HEK293 (cell line): ENCODE measurements at regions not wholly inside any gene's neighbourhood (a gene's known extent, or its start where the extent isn't known, plus 50 kb on each side); places are given as distances from the start of the nearest gene placed in this dataset.

ENCODE experiments used
- CTCF ChIA-PET: fragments of 350-600 bp; formaldehyde crosslinking; extraction: SDS; loops from one replicate; lab custom pipeline; 2021; ENCODE audit warnings: antibody characterized with exemption; lab: Yijun Ruan, JAX
- POLR2A ChIA-PET: fragments of 300-600 bp; formaldehyde crosslinking; extraction: SDS; loops from one replicate; lab custom pipeline; 2020; ENCODE audit warnings: antibody characterized with exemption, inconsistent platforms; lab: Yijun Ruan, JAX
- H3K27ac ChIP-seq: fragments of 200-500 bp; sonication (Bioruptor generic); 2 replicates; pipeline ENCODE4 v1.5.1; 2014; ENCODE audit warnings: low read depth, low read length, control low read depth, inconsistent platforms; ENCODE audit errors: extremely low read depth
- H3K36me3 ChIP-seq, 2 experiments: fragments of 200-500 bp in 1 of 2; sonication (Bioruptor generic) in 1 of 2; 1 replicate in 1 of 2; 2 replicates in 1 of 2; pipeline ENCODE4 v1.5.1; 2014 to 2017; ENCODE audit warnings: inconsistent platforms in 2 of 2, low read length in 2 of 2; ENCODE audit not compliant: control insufficient read depth in 2 of 2, insufficient read depth in 1 of 2
- H3K4me1 ChIP-seq: fragments of 200-500 bp; sonication (Bioruptor generic); 2 replicates; pipeline ENCODE4 v1.5.1; 2014; ENCODE audit warnings: mild to moderate bottlenecking, low read length, inconsistent platforms; ENCODE audit not compliant: control insufficient read depth, insufficient read depth
- H3K4me3 ChIP-seq: 2 replicates; pipeline ENCODE4 v1.5.1; 2011; ENCODE audit warnings: low read depth, mild to moderate bottlenecking, control low read depth, low read length, moderate library complexity
- H3K9me3 ChIP-seq: fragments of 200-500 bp; sonication (Bioruptor generic); 2 replicates; pipeline ENCODE4 v1.5.1; 2014; ENCODE audit warnings: low read depth, low read length, inconsistent platforms; ENCODE audit not compliant: control insufficient read depth, insufficient read depth
- IKZF3 ChIP-seq: fragments of 450-650 bp; IDR thresholded peaks from 2 replicates; pipeline ENCODE4 v1.5.0; 2018; ENCODE audit warnings: missing biosample characterization, mild to moderate bottlenecking, missing genetic modification characterization, moderate library complexity
- OSR2 ChIP-seq: fragments of 450-650 bp; formaldehyde crosslinking; IDR thresholded peaks from 2 replicates; pipeline ENCODE4 v1.5.1; 2016; ENCODE audit warnings: missing biosample characterization, missing genetic modification characterization
- SCRT2 ChIP-seq: fragments of 450-650 bp; formaldehyde crosslinking; IDR thresholded peaks from 2 replicates; pipeline ENCODE4 v1.5.1; 2016; ENCODE audit warnings: missing biosample characterization, missing genetic modification characterization
- SP2 ChIP-seq: fragments of 450-650 bp; formaldehyde crosslinking; IDR thresholded peaks from 2 replicates; pipeline ENCODE4 v1.5.1; 2016; ENCODE audit warnings: missing biosample characterization, missing genetic modification characterization
- ZNF114 ChIP-seq: fragments of 450-650 bp; formaldehyde crosslinking; IDR thresholded peaks from 2 replicates; pipeline ENCODE4 v1.5.0; 2017; ENCODE audit warnings: missing biosample characterization, missing genetic modification characterization
- ZNF449 ChIP-seq: fragments of 450-650 bp; formaldehyde crosslinking; IDR thresholded peaks from 2 replicates; pipeline ENCODE4 v1.5.1; 2017; ENCODE audit warnings: missing biosample characterization, mild to moderate bottlenecking, missing genetic modification characterization, moderate library complexity
- ZNF529 ChIP-seq: fragments of 450-650 bp; formaldehyde crosslinking; IDR thresholded peaks from 2 replicates; pipeline ENCODE4 v1.5.1; 2017; ENCODE audit warnings: missing genetic modification characterization, missing biosample characterization; ENCODE audit not compliant: insufficient replicate concordance
- ZNF544 ChIP-seq: fragments of 450-650 bp; formaldehyde crosslinking; IDR thresholded peaks from 2 replicates; pipeline ENCODE4 v1.5.0; 2017; ENCODE audit warnings: missing biosample characterization, missing genetic modification characterization
- ZNF548 ChIP-seq: fragments of 450-650 bp; formaldehyde crosslinking; IDR thresholded peaks from 2 replicates; pipeline ENCODE4 v1.5.1; 2016; ENCODE audit warnings: missing biosample characterization, missing genetic modification characterization
- ZNF623 ChIP-seq: fragments of 450-650 bp; formaldehyde crosslinking; IDR thresholded peaks from 2 replicates; pipeline ENCODE4 v1.5.1; 2016; ENCODE audit warnings: missing biosample characterization, missing genetic modification characterization
- ZNF654 ChIP-seq: fragments of 450-650 bp; formaldehyde crosslinking; IDR thresholded peaks from 2 replicates; pipeline ENCODE4 v1.5.1; 2016; ENCODE audit warnings: low read depth, missing biosample characterization, missing genetic modification characterization
- ZNF670 ChIP-seq: fragments of 450-650 bp; formaldehyde crosslinking; IDR thresholded peaks from 2 replicates; pipeline ENCODE4 v1.5.1; 2016; ENCODE audit warnings: missing biosample characterization, missing genetic modification characterization, low read depth
- ZNF768 ChIP-seq: fragments of 450-650 bp; formaldehyde crosslinking; IDR thresholded peaks from 2 replicates; pipeline ENCODE4 v1.5.1; 2018; ENCODE audit warnings: missing biosample characterization, mild to moderate bottlenecking, missing genetic modification characterization
- ZSCAN18 ChIP-seq: fragments of 450-650 bp; formaldehyde crosslinking; IDR thresholded peaks from 2 replicates; pipeline ENCODE4 v1.5.1; 2016; ENCODE audit warnings: missing biosample characterization, missing genetic modification characterization
- TF ChIP-seq, protein P1 (sequence below): fragments of 450-650 bp; formaldehyde crosslinking; IDR thresholded peaks from 2 replicates; pipeline ENCODE4 v1.5.1; 2016; ENCODE audit warnings: missing biosample characterization, missing genetic modification characterization, borderline replicate concordance
- TF ChIP-seq, protein P2 (sequence below): fragments of 450-650 bp; formaldehyde crosslinking; IDR thresholded peaks from 2 replicates; pipeline ENCODE4 v1.5.1; 2016; ENCODE audit warnings: missing biosample characterization, missing genetic modification characterization
- TF ChIP-seq, protein P3 (sequence below): fragments of 450-650 bp; formaldehyde crosslinking; conservative IDR thresholded peaks from 2 replicates; pipeline ENCODE4 v1.5.1; 2016; ENCODE audit warnings: low read depth, missing biosample characterization, missing genetic modification characterization

DNA sequence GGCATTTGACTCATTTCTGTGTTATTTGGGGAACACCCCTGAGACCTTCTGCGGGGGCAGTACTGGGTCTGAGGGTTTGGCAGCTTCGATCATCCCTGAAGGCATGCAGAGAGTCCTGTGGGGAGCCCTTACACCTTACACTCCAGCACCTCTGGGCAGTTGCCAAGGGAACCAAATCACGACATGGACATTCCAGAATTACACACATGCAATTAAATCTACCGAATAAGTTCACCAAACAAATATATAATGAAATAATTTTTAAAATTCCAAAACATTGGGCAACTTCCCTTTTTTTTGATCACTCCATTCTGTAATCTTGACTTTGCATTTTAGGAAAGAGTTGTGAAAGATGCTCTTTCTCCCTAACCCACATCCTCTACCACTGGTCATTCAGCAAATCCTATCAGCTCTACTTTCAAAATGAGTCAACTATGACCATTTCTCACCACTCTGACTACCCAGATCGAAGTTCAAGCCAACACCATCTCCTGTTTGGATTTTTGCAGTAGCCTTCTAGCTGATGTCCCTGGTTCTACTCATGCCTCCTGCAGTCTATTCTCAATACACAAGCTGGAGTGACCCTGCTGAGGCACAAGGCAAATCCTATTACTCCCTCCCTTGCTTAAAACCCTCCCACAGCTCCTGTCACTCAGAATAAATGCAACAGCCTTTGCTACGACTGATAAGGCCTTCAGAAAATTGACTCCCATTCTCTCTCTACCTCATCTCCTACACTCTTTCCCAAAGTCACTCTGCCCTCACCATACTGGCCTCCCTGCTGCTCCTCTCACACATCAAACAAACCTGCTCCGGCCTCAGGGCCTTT lies 533.3 kb downstream of the HACE1 start:
- ChIA-PET POLR2A (no interaction called here), CTCF (interaction anchor here (0.5 to 1.3 kb wide), 12 partner anchors 8 to 928 kb away, joined by 3 to 9 read pairs (median 4); no protein-coding TSS in a partner anchor)
- Histone ChIP-seq H3K36me3 (no peaks in the 10 kb centered on the region), H3K4me3 (no peak overlapping the region), H3K27ac (no peak overlapping the region)
- no peak for TF ChIP-seq ZNF529 (tag by site-specific recombination)
- TF ChIP-seq ZNF670 = no peak
- TF ChIP-seq ZNF544 (tag by site-specific recombination) = no peak
- TF ChIP-seq OSR2 (tag by site-specific recombination) = no peak
- TF ChIP-seq IKZF3 = no peak
- no peak for TF ChIP-seq ZNF114
- no peak for TF ChIP-seq ZNF449 (tag by site-specific recombination)
- no peak for TF ChIP-seq SP2
- TF ChIP-seq ZNF548 (tag by site-specific recombination) = no peak
- TF ChIP-seq ZNF623 (tag by site-specific recombination) = no peak
- no peak for TF ChIP-seq SCRT2 (tag by site-specific recombination)
- TF ChIP-seq, protein P1, sequence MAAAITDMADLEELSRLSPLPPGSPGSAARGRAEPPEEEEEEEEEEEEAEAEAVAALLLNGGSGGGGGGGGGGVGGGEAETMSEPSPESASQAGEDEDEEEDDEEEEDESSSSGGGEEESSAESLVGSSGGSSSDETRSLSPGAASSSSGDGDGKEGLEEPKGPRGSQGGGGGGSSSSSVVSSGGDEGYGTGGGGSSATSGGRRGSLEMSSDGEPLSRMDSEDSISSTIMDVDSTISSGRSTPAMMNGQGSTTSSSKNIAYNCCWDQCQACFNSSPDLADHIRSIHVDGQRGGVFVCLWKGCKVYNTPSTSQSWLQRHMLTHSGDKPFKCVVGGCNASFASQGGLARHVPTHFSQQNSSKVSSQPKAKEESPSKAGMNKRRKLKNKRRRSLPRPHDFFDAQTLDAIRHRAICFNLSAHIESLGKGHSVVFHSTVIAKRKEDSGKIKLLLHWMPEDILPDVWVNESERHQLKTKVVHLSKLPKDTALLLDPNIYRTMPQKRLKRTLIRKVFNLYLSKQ (tag by site-specific recombination) = no peak
- TF ChIP-seq, protein P2, sequence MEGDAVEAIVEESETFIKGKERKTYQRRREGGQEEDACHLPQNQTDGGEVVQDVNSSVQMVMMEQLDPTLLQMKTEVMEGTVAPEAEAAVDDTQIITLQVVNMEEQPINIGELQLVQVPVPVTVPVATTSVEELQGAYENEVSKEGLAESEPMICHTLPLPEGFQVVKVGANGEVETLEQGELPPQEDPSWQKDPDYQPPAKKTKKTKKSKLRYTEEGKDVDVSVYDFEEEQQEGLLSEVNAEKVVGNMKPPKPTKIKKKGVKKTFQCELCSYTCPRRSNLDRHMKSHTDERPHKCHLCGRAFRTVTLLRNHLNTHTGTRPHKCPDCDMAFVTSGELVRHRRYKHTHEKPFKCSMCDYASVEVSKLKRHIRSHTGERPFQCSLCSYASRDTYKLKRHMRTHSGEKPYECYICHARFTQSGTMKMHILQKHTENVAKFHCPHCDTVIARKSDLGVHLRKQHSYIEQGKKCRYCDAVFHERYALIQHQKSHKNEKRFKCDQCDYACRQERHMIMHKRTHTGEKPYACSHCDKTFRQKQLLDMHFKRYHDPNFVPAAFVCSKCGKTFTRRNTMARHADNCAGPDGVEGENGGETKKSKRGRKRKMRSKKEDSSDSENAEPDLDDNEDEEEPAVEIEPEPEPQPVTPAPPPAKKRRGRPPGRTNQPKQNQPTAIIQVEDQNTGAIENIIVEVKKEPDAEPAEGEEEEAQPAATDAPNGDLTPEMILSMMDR (tag by site-specific recombination) = no peak
- TF ChIP-seq ZNF768 (tag by site-specific recombination) = no peak
- TF ChIP-seq, all 188 proteins: peak for 0
- no peaks in the 10 kb centered on the region for H3K4me1 ChIP-seq
- no peaks in the 10 kb centered on the region for H3K9me3 ChIP-seq

- Histone ChIP-seq H3K4me1 (no peaks in the 10 kb centered on the region), H3K9me3 (no peaks in the 10 kb centered on the region), H3K27ac (no peak overlapping the region), H3K4me3 (no peak overlapping the region), H3K36me3 (no peaks in the 10 kb centered on the region)
- POLR2A ChIA-PET = no interaction called here
- CTCF ChIA-PET = interaction anchor here (0.6 to 1.3 kb wide), 12 partner anchors 9 to 718 kb away, joined by 3 to 9 read pairs (median 4); no protein-coding TSS in a partner anchor
- TF ChIP-seq, protein P3, sequence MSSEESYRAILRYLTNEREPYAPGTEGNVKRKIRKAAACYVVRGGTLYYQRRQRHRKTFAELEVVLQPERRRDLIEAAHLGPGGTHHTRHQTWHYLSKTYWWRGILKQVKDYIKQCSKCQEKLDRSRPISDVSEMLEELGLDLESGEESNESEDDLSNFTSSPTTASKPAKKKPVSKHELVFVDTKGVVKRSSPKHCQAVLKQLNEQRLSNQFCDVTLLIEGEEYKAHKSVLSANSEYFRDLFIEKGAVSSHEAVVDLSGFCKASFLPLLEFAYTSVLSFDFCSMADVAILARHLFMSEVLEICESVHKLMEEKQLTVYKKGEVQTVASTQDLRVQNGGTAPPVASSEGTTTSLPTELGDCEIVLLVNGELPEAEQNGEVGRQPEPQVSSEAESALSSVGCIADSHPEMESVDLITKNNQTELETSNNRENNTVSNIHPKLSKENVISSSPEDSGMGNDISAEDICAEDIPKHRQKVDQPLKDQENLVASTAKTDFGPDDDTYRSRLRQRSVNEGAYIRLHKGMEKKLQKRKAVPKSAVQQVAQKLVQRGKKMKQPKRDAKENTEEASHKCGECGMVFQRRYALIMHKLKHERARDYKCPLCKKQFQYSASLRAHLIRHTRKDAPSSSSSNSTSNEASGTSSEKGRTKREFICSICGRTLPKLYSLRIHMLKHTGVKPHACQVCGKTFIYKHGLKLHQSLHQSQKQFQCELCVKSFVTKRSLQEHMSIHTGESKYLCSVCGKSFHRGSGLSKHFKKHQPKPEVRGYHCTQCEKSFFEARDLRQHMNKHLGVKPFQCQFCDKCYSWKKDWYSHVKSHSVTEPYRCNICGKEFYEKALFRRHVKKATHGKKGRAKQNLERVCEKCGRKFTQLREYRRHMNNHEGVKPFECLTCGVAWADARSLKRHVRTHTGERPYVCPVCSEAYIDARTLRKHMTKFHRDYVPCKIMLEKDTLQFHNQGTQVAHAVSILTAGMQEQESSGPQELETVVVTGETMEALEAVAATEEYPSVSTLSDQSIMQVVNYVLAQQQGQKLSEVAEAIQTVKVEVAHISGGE = no peak
- peak; percentile 55 for TF ChIP-seq ZNF654
- no peak for TF ChIP-seq ZSCAN18 (tag by site-specific recombination)
- TF ChIP-seq, protein P2 (tag by site-specific recombination) = no peak
Measured at GRCh38 chr6:104325341-104326172, 534.2 kb downstream of the HACE1 start.
